Caco-2 (cell line): ENCODE measurements at regions not wholly inside any gene's neighbourhood (a gene's known extent, or its start where the extent isn't known, plus 50 kb on each side); places are given as distances from the start of the nearest gene placed in this dataset.

ENCODE experiments used
- BruUV-seq: library from RNA; stranded (reverse); fragments of 400-500 nt; replicated peaks from 2 replicates; lab custom pipeline; 2021; lab: Mats Ljungman, UMichigan
- CTCF ChIA-PET: fragments of 300-600 bp; sonication (Branson Sonifier 250); formaldehyde crosslinking; loops from one replicate; lab custom pipeline; 2022; ENCODE audit warnings: antibody characterized with exemption; lab: Charles Lee
- POLR2A ChIA-PET: fragments of 300-600 bp; sonication (Branson Sonifier 250); formaldehyde crosslinking; loops from one replicate; lab custom pipeline; 2022; ENCODE audit warnings: antibody characterized with exemption; lab: Charles Lee
- DNase-seq, 2 experiments: peaks; one replicate each; pipeline versions ENCODE4 v3.0.0 to v3.0.0-alpha.2; 2020 to 2022
- H3K27me3 ChIP-seq: replicated peaks from 2 replicates; pipeline ENCODE4 v1.6.0; 2011; ENCODE audit warnings: low read length; ENCODE audit not compliant: control insufficient read depth, insufficient read depth
- H3K36me3 ChIP-seq: 2 replicates; pipeline ENCODE4 v1.5.1; 2011; ENCODE audit warnings: low read length; ENCODE audit not compliant: control insufficient read depth, insufficient read depth
- H3K4me1 ChIP-seq: fragments of 250-450 bp; sonication (Bioruptor Pico); 2 replicates; pipeline ENCODE4 v1.5.1; 2020; ENCODE audit warnings: mild to moderate bottlenecking
- H3K4me3 ChIP-seq: 2 replicates; pipeline ENCODE4 v1.5.1; 2011; ENCODE audit warnings: low read depth, mild to moderate bottlenecking, control low read depth, low read length
- H3K9me3 ChIP-seq: fragments of 250-450 bp; sonication (Bioruptor Pico); 2 replicates; pipeline ENCODE4 v1.5.1; 2020; ENCODE audit warnings: mild to moderate bottlenecking, moderate library complexity
- H3K27ac Mint-ChIP-seq: one replicate; pipeline ENCODE4 v1.8.0; 2022; ENCODE audit warnings: mixed read lengths; ENCODE audit not compliant: unreplicated experiment
- H3K27me3 Mint-ChIP-seq: one replicate; pipeline ENCODE4 v1.8.0; 2022; ENCODE audit warnings: mixed read lengths; ENCODE audit not compliant: insufficient read depth, unreplicated experiment
- H3K36me3 Mint-ChIP-seq: one replicate; pipeline ENCODE4 v1.8.0; 2022; ENCODE audit warnings: mild to moderate bottlenecking, mixed read lengths; ENCODE audit not compliant: insufficient read depth, unreplicated experiment
- H3K4me1 Mint-ChIP-seq: one replicate; pipeline ENCODE4 v1.8.0; 2022; ENCODE audit warnings: low read depth, mixed read lengths; ENCODE audit not compliant: unreplicated experiment
- H3K4me3 Mint-ChIP-seq: one replicate; pipeline ENCODE4 v1.8.0; 2022; ENCODE audit warnings: mild to moderate bottlenecking, moderate library complexity, mixed read lengths; ENCODE audit not compliant: unreplicated experiment
- H3K9me3 Mint-ChIP-seq: one replicate; pipeline ENCODE4 v1.8.0; 2022; ENCODE audit warnings: mixed read lengths; ENCODE audit not compliant: unreplicated experiment
- CTCF ChIP-seq, 2 experiments: fragments of 200-600 bp in 1 of 2; IDR thresholded peaks; 1 replicate in 1 of 2; 2 replicates in 1 of 2; pipeline versions ENCODE4 v1.5.1 to v1.8.0; 2011 to 2022; ENCODE audit warnings: antibody characterized with exemption in 1 of 2, control low read depth in 1 of 2, inconsistent platforms in 1 of 2, low read depth in 1 of 2, low read length in 1 of 2, mild to moderate bottlenecking in 1 of 2, moderate library complexity in 1 of 2; ENCODE audit not compliant: insufficient read depth in 1 of 2, severe bottlenecking in 1 of 2, unreplicated experiment in 1 of 2
- intact Hi-C: fragments of 100-400 bp; cut with micrococcal nuclease; formaldehyde crosslinking; loops from one replicate; pipeline ENCODE4 v1.10.0; 2022; ENCODE audit not compliant: unreplicated experiment

- Histone ChIP-seq H3K4me3 (no peak overlapping the region), H3K9me3 (no peaks in the 10 kb centered on the region), H3K36me3 (no peaks in the 10 kb centered on the region), H3K4me1 (no peaks in the 10 kb centered on the region), H3K27me3 (no peaks in the 10 kb centered on the region)
- TF ChIP-seq CTCF (IDR thresholded peaks at IDR 0.05; ENCODE audit: insufficient read depth in 1 of 2, low read depth in 1 of 2, low read length in 1 of 2, severe bottlenecking in 1 of 2, unreplicated experiment in 1 of 2): no peak
- no peaks in the 10 kb centered on the region for H3K36me3 Mint-ChIP-seq
- ChIA-PET POLR2A (no interaction called here), CTCF (no interaction called here)
- no peaks in the 10 kb centered on the region for H3K9me3 Mint-ChIP-seq
- no peaks in the 10 kb centered on the region for H3K4me1 Mint-ChIP-seq
- H3K27ac Mint-ChIP-seq: no peak overlapping the region
- no peak overlapping the region for H3K4me3 Mint-ChIP-seq
- DNase-seq: no peak
- peaks cover 6% of the 10 kb centered on the region for H3K27me3 Mint-ChIP-seq
- intact Hi-C loops: no loop called here
- no TSS peak for BruUV-seq
Observed at GRCh38 chr4:145281224-145281623, 100.8 kb upstream of the OTUD4 start.

- H3K27me3 Mint-ChIP-seq: peaks cover 6% of the 10 kb centered on the region
Observed at GRCh38 chr4:145280541-145280940, 100.2 kb upstream of the OTUD4 start.

GRCh38 chr4:145279122-145279960, 99.0 kb upstream of the OTUD4 start:
- peaks cover 3% of the 10 kb centered on the region for H3K27me3 Mint-ChIP-seq
- no peaks in the 10 kb centered on the region for H3K36me3 Mint-ChIP-seq
- intact Hi-C loops: no loop called here
- no peak for TF ChIP-seq CTCF (IDR thresholded peaks at IDR 0.05; ENCODE audit: insufficient read depth in 1 of 2, low read depth in 1 of 2, low read length in 1 of 2, severe bottlenecking in 1 of 2, unreplicated experiment in 1 of 2)
- no peak overlapping the region for H3K4me3 ChIP-seq
- POLR2A ChIA-PET: no interaction called here
- H3K4me1 Mint-ChIP-seq: no peaks in the 10 kb centered on the region
- no peaks in the 10 kb centered on the region for H3K27me3 ChIP-seq
- no peaks in the 10 kb centered on the region for H3K9me3 Mint-ChIP-seq
- CTCF ChIA-PET: no interaction called here
- H3K4me3 Mint-ChIP-seq: no peak overlapping the region
- H3K27ac Mint-ChIP-seq: no peak overlapping the region
- BruUV-seq: no TSS peak
- no peak for DNase-seq
- no peaks in the 10 kb centered on the region for H3K4me1 ChIP-seq
- H3K9me3 ChIP-seq: no peaks in the 10 kb centered on the region
- H3K36me3 ChIP-seq: no peaks in the 10 kb centered on the region

More at GRCh38 chr4:145280541-145280940, 100.2 kb upstream of the OTUD4 start:
- Histone ChIP-seq H3K4me1 (no peaks in the 10 kb centered on the region), H3K9me3 (no peaks in the 10 kb centered on the region), H3K4me3 (no peak overlapping the region), H3K27me3 (no peaks in the 10 kb centered on the region), H3K36me3 (no peaks in the 10 kb centered on the region)
- Mint-ChIP-seq H3K36me3 (no peaks in the 10 kb centered on the region), H3K4me3 (no peak overlapping the region), H3K27ac (no peak overlapping the region), H3K4me1 (no peaks in the 10 kb centered on the region), H3K9me3 (no peaks in the 10 kb centered on the region)
- BruUV-seq: no TSS peak
- CTCF ChIA-PET: no interaction called here
- DNase-seq: no peak
- intact Hi-C loops: no loop called here
- no peak for TF ChIP-seq CTCF (IDR thresholded peaks at IDR 0.05; ENCODE audit: insufficient read depth in 1 of 2, low read depth in 1 of 2, low read length in 1 of 2, severe bottlenecking in 1 of 2, unreplicated experiment in 1 of 2)
- POLR2A ChIA-PET: no interaction called here
